NCI-H460 (cell line): ENCODE measurements at regions not wholly inside any gene's neighbourhood (a gene's known extent, or its start where the extent isn't known, plus 50 kb on each side); places are given as distances from the start of the nearest gene placed in this dataset.
A peak's percentile ranks its signal among the peaks of the same experiment; 100 is the strongest.
"Not testable (repeated sequence)": the region's sequence is repeated elsewhere in the genome, so short reads cannot be mapped to it uniquely, and the experiment has no call there.

Source experiments
- DNase-seq: peaks from one replicate; pipeline ENCODE4 v3.0.0-alpha.2; 2016; ENCODE audit warnings: low read depth; ENCODE audit errors: extremely low read depth

- DNase-seq = not testable (repeated sequence)
Observed at GRCh38 chr10:61818251-61818650, 83.2 kb upstream of the ARID5B start.

DNA sequence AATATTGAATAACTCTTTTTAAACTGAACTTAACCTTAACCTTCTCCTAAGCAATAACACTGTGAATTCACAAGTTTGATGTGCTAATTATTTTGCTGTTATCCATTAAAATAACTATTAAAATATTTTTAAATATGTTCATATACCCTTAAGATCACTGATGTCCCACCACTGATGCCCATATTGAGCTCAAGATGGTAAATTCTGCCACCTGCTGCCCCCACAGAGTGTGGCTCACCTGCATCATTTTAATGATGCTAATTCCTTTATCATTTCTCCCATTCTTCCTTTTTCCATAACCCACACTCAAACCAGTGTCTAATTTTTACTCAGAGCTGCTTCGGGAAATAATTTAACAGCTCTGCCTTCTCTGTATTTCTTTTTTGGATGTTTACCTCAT lies 82.3 kb upstream of the ARID5B start:
- DNase-seq = no peak

- no peak for DNase-seq
Observed at GRCh38 chr10:61821153-61821552, 80.3 kb upstream of the ARID5B start.

DNA sequence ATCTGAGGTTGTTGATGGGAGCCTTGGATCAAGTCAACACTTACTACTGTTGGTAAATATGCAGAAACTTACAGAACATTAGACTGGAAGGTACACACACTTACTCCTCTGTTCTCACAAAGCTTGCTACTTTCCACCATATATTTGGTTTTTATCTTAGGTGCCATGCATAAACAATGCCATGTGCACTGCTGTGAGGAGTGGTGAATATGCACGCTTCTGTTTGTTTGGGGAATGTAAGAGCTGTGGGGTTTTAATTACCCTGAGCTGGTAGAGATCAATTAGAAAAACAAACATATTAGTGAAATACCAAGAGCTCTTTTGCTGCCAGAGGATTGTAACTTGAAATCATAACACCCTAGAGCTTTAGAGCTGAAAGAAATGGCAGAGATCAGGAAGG lies 79.8 kb upstream of the ARID5B start:
- DNase-seq = no peak

GRCh38 chr10:61822096-61822495 lies 79.4 kb upstream of the ARID5B start:
- DNase-seq = no peak

- DNase-seq = no peak
Observed at GRCh38 chr10:61822781-61823230, 78.7 kb upstream of the ARID5B start.

- DNase-seq = no peak
Observed at GRCh38 chr10:61825001-61825400, 76.5 kb upstream of the ARID5B start.

DNA sequence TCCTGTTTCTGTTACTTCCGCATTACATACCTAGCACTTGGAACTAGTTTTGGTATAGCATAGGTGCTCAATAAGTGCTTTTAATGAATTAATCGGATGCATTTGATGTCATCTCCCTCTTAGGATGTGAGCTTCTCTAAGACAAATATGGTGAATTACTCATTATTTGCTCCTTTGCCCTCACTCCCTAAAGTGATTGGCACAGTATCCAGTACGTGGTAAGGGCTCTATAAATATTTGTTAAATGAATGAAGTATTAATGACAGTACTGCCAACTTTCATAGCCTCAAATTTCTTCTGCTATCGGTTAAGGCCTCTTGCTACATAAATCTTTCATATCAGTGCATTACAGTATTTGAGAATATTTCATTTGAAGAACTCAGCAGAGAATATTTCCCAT lies 75.9 kb upstream of the ARID5B start:
- no peak for DNase-seq

DNA sequence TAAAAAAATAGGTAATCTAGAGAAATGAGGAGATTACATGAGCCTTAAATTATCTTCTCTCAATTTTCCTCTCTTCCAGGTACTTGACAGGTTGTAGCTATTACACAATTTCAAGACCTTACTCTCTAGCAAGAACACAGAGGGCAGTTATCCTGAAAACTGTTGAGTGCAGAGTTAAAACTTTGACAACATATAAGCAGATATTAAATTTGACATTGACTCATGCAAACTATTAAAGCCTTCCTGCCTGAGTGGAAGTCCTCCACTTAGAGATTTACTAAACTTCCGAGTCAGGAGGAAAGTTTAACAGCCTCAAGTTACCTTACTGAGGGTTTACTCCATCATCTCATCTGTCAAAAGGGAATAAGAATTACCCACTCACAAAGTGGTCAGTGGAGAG lies 73.5 kb upstream of the ARID5B start:
- DNase-seq = no peak

GRCh38 chr10:61828788-61829187 lies 72.7 kb upstream of the ARID5B start:
- no peak for DNase-seq

- no peak for DNase-seq
Observed at GRCh38 chr10:61830072-61830845, 71.2 kb upstream of the ARID5B start.

GRCh38 chr10:61830846-61831273 lies 70.6 kb upstream of the ARID5B start:
- DNase-seq = no peak

GRCh38 chr10:61832866-61833481 lies 68.5 kb upstream of the ARID5B start:
- no peak for DNase-seq

- no peak for DNase-seq
Observed at GRCh38 chr10:61834519-61834918, 67.0 kb upstream of the ARID5B start.

- DNase-seq = peak; percentile 30
Observed at GRCh38 chr10:61835069-61835945, 66.2 kb upstream of the ARID5B start.

DNA sequence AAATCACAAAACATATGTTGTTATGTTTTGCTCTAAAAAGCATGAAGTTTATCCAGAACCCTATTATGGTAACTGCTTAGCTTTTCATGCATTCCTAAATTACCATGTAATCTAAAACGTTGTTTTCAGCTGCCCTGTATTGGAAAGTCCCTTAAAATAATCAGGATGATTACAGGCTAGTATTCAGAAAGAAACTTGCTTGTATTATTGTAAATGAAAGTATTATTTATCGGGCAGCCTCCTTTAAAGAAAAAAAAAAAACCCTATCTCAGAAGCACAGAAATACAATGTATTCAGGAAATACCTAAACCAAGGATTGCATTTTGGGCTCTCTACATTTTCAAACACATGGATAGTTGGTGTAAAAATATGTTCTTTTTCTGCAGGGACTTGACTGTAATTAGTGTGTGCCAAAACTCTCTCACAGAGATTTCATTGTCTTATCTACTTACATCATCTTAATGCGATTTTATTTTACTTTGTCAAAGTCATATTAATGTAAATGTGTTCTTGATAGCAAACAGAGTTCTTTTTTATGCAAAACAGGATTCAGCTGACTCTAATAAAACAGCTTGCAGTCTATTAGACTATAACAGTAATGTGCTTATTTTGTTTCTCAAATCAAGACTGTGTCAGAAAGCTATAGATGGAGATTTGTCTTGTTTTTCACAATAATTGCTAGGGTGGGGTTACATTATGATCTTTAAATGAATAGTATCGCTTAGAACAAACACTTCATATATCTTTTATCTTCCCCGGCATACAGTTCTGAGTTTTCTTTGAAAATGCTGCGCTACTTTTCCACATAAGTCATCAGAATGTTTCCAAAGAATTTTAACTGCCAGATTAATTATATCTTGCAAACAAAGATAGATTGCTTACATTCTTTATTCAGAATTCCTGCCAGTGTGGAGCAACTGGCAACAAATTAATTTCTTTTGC lies 65.3 kb upstream of the ARID5B start:
- DNase-seq = no peak

- DNase-seq = peak; percentile 24
Observed at GRCh38 chr10:61836888-61837754, 64.4 kb upstream of the ARID5B start.

DNA sequence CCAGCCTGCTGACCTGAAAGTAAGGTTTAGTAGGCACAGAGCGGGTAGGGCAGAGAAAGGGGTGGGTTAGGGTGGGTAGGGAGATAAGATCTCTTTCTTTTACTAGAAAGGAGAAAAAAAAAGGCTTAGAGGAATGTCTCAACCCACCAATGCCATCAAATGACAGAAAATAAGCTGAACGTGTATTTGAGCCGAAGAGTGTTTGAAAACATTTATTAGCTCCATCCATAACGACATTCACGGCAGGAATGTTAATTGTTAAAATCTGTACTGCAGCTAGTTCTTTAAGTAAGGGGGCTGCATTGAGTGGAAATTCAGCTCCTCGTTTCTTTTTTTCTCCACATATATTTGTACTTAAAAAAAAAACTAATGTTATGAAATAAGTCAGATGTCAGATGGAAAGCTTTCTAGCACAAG lies 63.7 kb upstream of the ARID5B start:
- no peak for DNase-seq

- no peak for DNase-seq
Observed at GRCh38 chr10:61839916-61840315, 61.6 kb upstream of the ARID5B start.
